BLaER1 treated with 17β-estradiol and CSF1 and Interleukin-3, amounts not matched to agents 10 nM and 100 nM (cell line): ENCODE measurements at regions not wholly inside any gene's neighbourhood (a gene's known extent, or its start where the extent isn't known, plus 50 kb on each side); places are given as distances from the start of the nearest gene placed in this dataset.

Experiments used
- H3K27ac ChIP-seq, 11 experiments: shearing (Covaris generic); formaldehyde crosslinking; 2 replicates each; pipeline ENCODE4 v1.8.1; 2022
- H3K27me3 ChIP-seq, 11 experiments: shearing (Covaris generic); formaldehyde crosslinking; 2 replicates each; pipeline ENCODE4 v1.8.1; 2022
- H3K36me3 ChIP-seq, 11 experiments: shearing (Covaris generic); formaldehyde crosslinking; 2 replicates each; pipeline ENCODE4 v1.8.1; 2022
- H3K4me1 ChIP-seq, 10 experiments: shearing (Covaris generic); formaldehyde crosslinking; 2 replicates each; pipeline ENCODE4 v1.8.1; 2022
- H3K4me2 ChIP-seq, 11 experiments: shearing (Covaris generic); formaldehyde crosslinking; 2 replicates each; pipeline ENCODE4 v1.8.1; 2022
- H3K4me3 ChIP-seq, 10 experiments: shearing (Covaris generic); formaldehyde crosslinking; 2 replicates each; pipeline ENCODE4 v1.8.1; 2022
- H3K9ac ChIP-seq, 11 experiments: shearing (Covaris generic); formaldehyde crosslinking; 2 replicates each; pipeline ENCODE4 v1.8.1; 2022
- H3K9me3 ChIP-seq, 11 experiments: shearing (Covaris generic); formaldehyde crosslinking; replicated peaks in 1 of 11; 2 replicates each; pipeline ENCODE4 v1.8.1; 2022
- H4K20me1 ChIP-seq, 11 experiments: shearing (Covaris generic); formaldehyde crosslinking; 2 replicates each; pipeline ENCODE4 v1.8.1; 2022
- Cebpa-rat ChIP-seq, 11 experiments: shearing (Covaris generic); IDR thresholded peaks; 2 replicates each; pipeline ENCODE4 v1.8.1; 2022

- Histone ChIP-seq H3K36me3 (no peaks in the 10 kb centered on the region), H4K20me1 (no peaks in the 10 kb centered on the region), H3K9me3 (no peaks in the 10 kb centered on the region), H3K9ac (no peak overlapping the region), H3K27ac (no peak overlapping the region), H3K4me3 (no peak overlapping the region), H3K27me3 (no peaks in the 10 kb centered on the region), H3K4me1 (no peaks in the 10 kb centered on the region), H3K4me2 (no peak overlapping the region)
- no peak for TF ChIP-seq Cebpa-rat (IDR thresholded peaks at IDR 0.05)
Observed at GRCh38 chr3:150062492-150062891, 91.8 kb upstream of the PFN2 start.

GRCh38 chr3:150061288-150062024, 90.8 kb upstream of the PFN2 start:
- TF ChIP-seq Cebpa-rat (IDR thresholded peaks at IDR 0.05) = no peak
- H4K20me1 ChIP-seq = no peaks in the 10 kb centered on the region
- H3K36me3 ChIP-seq = no peaks in the 10 kb centered on the region
- H3K9me3 ChIP-seq = no peaks in the 10 kb centered on the region
- H3K27me3 ChIP-seq = no peaks in the 10 kb centered on the region
- H3K4me2 ChIP-seq = no peak overlapping the region
- H3K27ac ChIP-seq = no peak overlapping the region
- no peak overlapping the region for H3K9ac ChIP-seq
- H3K4me1 ChIP-seq = peaks cover 0 to 6% (median 0%) of the 10 kb centered on the region in 10 experiments; a peak in 1 of 20 replicates
- H3K4me3 ChIP-seq = no peak overlapping the region

GRCh38 chr3:150059729-150060128, 89.0 kb upstream of the PFN2 start:
- peaks cover 0 to 6% (median 0%) of the 10 kb centered on the region in 10 experiments; a peak in 1 of 20 replicates for H3K4me1 ChIP-seq
- no peak overlapping the region for H3K4me3 ChIP-seq
- H3K27me3 ChIP-seq = no peaks in the 10 kb centered on the region
- no peak overlapping the region for H3K27ac ChIP-seq
- H3K9ac ChIP-seq = no peak overlapping the region
- H3K9me3 ChIP-seq = no peaks in the 10 kb centered on the region
- no peaks in the 10 kb centered on the region for H4K20me1 ChIP-seq
- TF ChIP-seq Cebpa-rat (IDR thresholded peaks at IDR 0.05) = no peak
- no peaks in the 10 kb centered on the region for H3K36me3 ChIP-seq
- no peak overlapping the region for H3K4me2 ChIP-seq

GRCh38 chr3:150059241-150059640, 88.5 kb upstream of the PFN2 start:
- Histone ChIP-seq H3K27me3 (no peaks in the 10 kb centered on the region), H4K20me1 (no peaks in the 10 kb centered on the region), H3K36me3 (no peaks in the 10 kb centered on the region)

GRCh38 chr3:150057227-150057626, 86.5 kb upstream of the PFN2 start:
- Histone ChIP-seq H4K20me1 (no peaks in the 10 kb centered on the region), H3K4me2 (0 out of 22 replicates have a peak overlapping the region, but pooled peaks of 2 of the 11 experiments have one; percentile 5), H3K9me3 (no peaks in the 10 kb centered on the region), H3K36me3 (no peaks in the 10 kb centered on the region), H3K27me3 (no peaks in the 10 kb centered on the region), H3K27ac (no peak overlapping the region), H3K4me3 (no peak overlapping the region), H3K9ac (no peak overlapping the region), H3K4me1 (peaks cover 0 to 6% (median 0%) of the 10 kb centered on the region in 10 experiments; a peak in 1 of 20 replicates)
- TF ChIP-seq Cebpa-rat (IDR thresholded peaks at IDR 0.05) = no peak

More at GRCh38 chr3:150059241-150059640, 88.5 kb upstream of the PFN2 start:
- no peak for TF ChIP-seq Cebpa-rat (IDR thresholded peaks at IDR 0.05)
- H3K9me3 ChIP-seq = no peaks in the 10 kb centered on the region
- no peak overlapping the region for H3K4me3 ChIP-seq
- H3K4me1 ChIP-seq = peaks cover 0 to 6% (median 0%) of the 10 kb centered on the region in 10 experiments; a peak in 1 of 20 replicates
- H3K4me2 ChIP-seq = no peak overlapping the region
- H3K9ac ChIP-seq = no peak overlapping the region
- no peak overlapping the region for H3K27ac ChIP-seq

GRCh38 chr3:150055332-150055731, 84.6 kb upstream of the PFN2 start:
- H3K4me1 ChIP-seq = peaks cover 0 to 6% (median 0%) of the 10 kb centered on the region in 10 experiments; a peak in 1 of 20 replicates

GRCh38 chr3:150054635-150055034, 83.9 kb upstream of the PFN2 start:
- Histone ChIP-seq H3K36me3 (no peaks in the 10 kb centered on the region), H4K20me1 (no peaks in the 10 kb centered on the region), H3K9me3 (peaks cover 0 to 7% (median 0%) of the 10 kb centered on the region in 11 experiments; a peak in 4 of 22 replicates), H3K4me1 (peaks cover 0 to 6% (median 0%) of the 10 kb centered on the region in 10 experiments; a peak in 1 of 20 replicates), H3K9ac (no peak overlapping the region), H3K27ac (no peak overlapping the region), H3K4me3 (no peak overlapping the region), H3K27me3 (no peaks in the 10 kb centered on the region), H3K4me2 (no peak overlapping the region)
- no peak for TF ChIP-seq Cebpa-rat (IDR thresholded peaks at IDR 0.05)

More at GRCh38 chr3:150055332-150055731, 84.6 kb upstream of the PFN2 start:
- Histone ChIP-seq H3K36me3 (no peaks in the 10 kb centered on the region), H3K4me3 (no peak overlapping the region), H3K27ac (no peak overlapping the region), H3K27me3 (no peaks in the 10 kb centered on the region), H3K9ac (no peak overlapping the region), H3K4me2 (no peak overlapping the region), H4K20me1 (no peaks in the 10 kb centered on the region), H3K9me3 (peaks cover 0 to 5% (median 0%) of the 10 kb centered on the region in 11 experiments; a peak in 4 of 22 replicates)
- no peak for TF ChIP-seq Cebpa-rat (IDR thresholded peaks at IDR 0.05)

GRCh38 chr3:150050510-150050909, 79.8 kb upstream of the PFN2 start:
- Histone ChIP-seq H3K9ac (no peak overlapping the region), H4K20me1 (no peaks in the 10 kb centered on the region), H3K9me3 (peaks cover 0 to 7% (median 0%) of the 10 kb centered on the region in 11 experiments; a peak in 4 of 22 replicates), H3K27ac (no peak overlapping the region), H3K4me1 (no peaks in the 10 kb centered on the region), H3K4me3 (no peak overlapping the region), H3K27me3 (no peaks in the 10 kb centered on the region), H3K36me3 (no peaks in the 10 kb centered on the region), H3K4me2 (no peak overlapping the region)
- TF ChIP-seq Cebpa-rat (IDR thresholded peaks at IDR 0.05) = no peak

- no peaks in the 10 kb centered on the region for H3K36me3 ChIP-seq
- no peaks in the 10 kb centered on the region for H4K20me1 ChIP-seq
- no peaks in the 10 kb centered on the region for H3K27me3 ChIP-seq
- H3K4me1 ChIP-seq = no peaks in the 10 kb centered on the region
- H3K4me2 ChIP-seq = no peak overlapping the region
- H3K9me3 ChIP-seq = peaks cover 0 to 7% (median 0%) of the 10 kb centered on the region in 11 experiments; a peak in 4 of 22 replicates
- H3K9ac ChIP-seq = no peak overlapping the region
- H3K4me3 ChIP-seq = no peak overlapping the region
- H3K27ac ChIP-seq = no peak overlapping the region
- no peak for TF ChIP-seq Cebpa-rat (IDR thresholded peaks at IDR 0.05)
Observed at GRCh38 chr3:150049317-150049716, 78.6 kb upstream of the PFN2 start.

- H3K9me3 ChIP-seq = peaks cover 27 to 44% (median 31%) of the 10 kb centered on the region in 11 experiments
- H3K27ac ChIP-seq = no peak overlapping the region
- no peaks in the 10 kb centered on the region for H3K27me3 ChIP-seq
- no peaks in the 10 kb centered on the region for H3K4me1 ChIP-seq
- H3K9ac ChIP-seq = no peak overlapping the region
- no peaks in the 10 kb centered on the region for H4K20me1 ChIP-seq
- TF ChIP-seq Cebpa-rat (IDR thresholded peaks at IDR 0.05) = no peak
- H3K4me3 ChIP-seq = no peak overlapping the region
- H3K36me3 ChIP-seq = no peaks in the 10 kb centered on the region
- no peak overlapping the region for H3K4me2 ChIP-seq
Observed at GRCh38 chr3:150041877-150042276, 71.2 kb upstream of the PFN2 start.
